ACC112 (cell line): ENCODE measurements at regions not wholly inside any gene's neighbourhood (a gene's known extent, or its start where the extent isn't known, plus 50 kb on each side); places are given as distances from the start of the nearest gene placed in this dataset.

Experiments
- H2AFZ ChIP-seq: fragments of 200-600 bp; sonication (generic); one replicate; pipeline ENCODE4 v1.6.0; 2017; ENCODE audit warnings: antibody characterized with exemption, low read length; ENCODE audit not compliant: unreplicated experiment
- H3K27ac ChIP-seq: fragments of 200-600 bp; sonication (generic); 2 replicates; pipeline ENCODE4 v1.5.1; 2014; ENCODE audit warnings: low read depth, mild to moderate bottlenecking, antibody characterized with exemption, low read length, moderate library complexity
- H3K27me3 ChIP-seq: fragments of 200-600 bp; sonication (generic); 2 replicates; pipeline ENCODE4 v1.6.1; 2014; ENCODE audit warnings: mild to moderate bottlenecking, antibody characterized with exemption, low read length, moderate library complexity, mixed read lengths; ENCODE audit not compliant: insufficient read depth
- H3K36me3 ChIP-seq: fragments of 200-600 bp; sonication (generic); 2 replicates; pipeline ENCODE4 v1.6.1; 2016; ENCODE audit warnings: mild to moderate bottlenecking, antibody characterized with exemption, low read length, moderate library complexity, mixed read lengths; ENCODE audit not compliant: insufficient read depth
- H3K4me1 ChIP-seq: fragments of 200-600 bp; sonication (generic); one replicate; pipeline ENCODE4 v1.6.1; 2016; ENCODE audit warnings: low read length, mixed read lengths; ENCODE audit not compliant: insufficient read depth, unreplicated experiment, control insufficient read depth
- H3K4me3 ChIP-seq: fragments of 200-600 bp; sonication (generic); 2 replicates; pipeline ENCODE4 v1.5.1; 2014; ENCODE audit warnings: mild to moderate bottlenecking, low read depth, low read length
- H3K79me2 ChIP-seq: fragments of 200-600 bp; sonication (generic); one replicate; pipeline ENCODE4 v1.6.0; 2016; ENCODE audit warnings: low read length; ENCODE audit not compliant: control insufficient read depth, unreplicated experiment, insufficient read depth

DNA sequence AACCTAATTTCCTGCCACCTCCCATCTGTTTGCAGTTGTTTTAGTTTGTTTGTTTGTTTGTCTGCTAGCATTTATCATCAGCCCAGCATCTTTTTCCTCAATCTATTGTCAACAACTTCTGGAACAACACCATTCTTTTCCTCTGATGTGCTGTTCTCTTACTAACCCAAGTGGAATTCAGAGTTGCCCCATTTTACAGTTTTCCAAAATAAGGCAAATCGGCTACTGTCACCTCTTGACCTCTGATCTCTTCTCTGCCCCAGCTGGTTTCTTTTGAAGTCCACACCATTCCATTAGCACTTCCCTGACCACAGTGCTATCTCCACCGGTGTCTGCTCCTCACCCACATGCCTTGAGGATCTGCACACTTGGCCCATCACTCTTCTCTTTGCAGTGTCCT lies 102.4 kb downstream of the EFNB2 start:
- H3K79me2 ChIP-seq, result no peaks in the 10 kb centered on the region
- no peaks in the 10 kb centered on the region for H3K36me3 ChIP-seq
- H2AFZ ChIP-seq, result no peak overlapping the region
- H3K4me1 ChIP-seq, result no peaks in the 10 kb centered on the region
- no peak overlapping the region for H3K27ac ChIP-seq
- H3K4me3 ChIP-seq, result no peak overlapping the region
- peaks cover 17% of the 10 kb centered on the region; the same call in 1 of the 2 replicates for H3K27me3 ChIP-seq

DNA sequence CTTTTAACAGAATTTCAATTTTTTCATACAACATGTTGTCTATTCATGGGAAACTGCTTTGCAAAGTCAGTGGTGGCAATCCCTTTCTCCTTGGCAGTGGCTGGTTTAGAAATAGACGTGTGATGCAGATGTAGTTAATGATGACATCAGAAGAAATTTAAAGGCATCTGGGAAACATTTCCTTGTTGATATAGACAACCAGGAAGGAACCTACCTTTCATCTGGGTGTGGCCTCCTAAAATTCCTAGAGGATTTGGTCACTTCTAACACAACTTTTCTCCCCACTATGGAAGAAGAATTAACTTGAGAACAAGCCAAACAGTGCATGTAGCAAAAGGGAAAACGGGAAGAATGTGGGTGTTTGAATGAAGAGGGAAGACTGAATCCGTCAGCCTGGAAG lies 102.8 kb downstream of the EFNB2 start:
- peaks cover 13% of the 10 kb centered on the region; the same call in 1 of the 2 replicates for H3K27me3 ChIP-seq
- no peaks in the 10 kb centered on the region for H3K4me1 ChIP-seq
- no peaks in the 10 kb centered on the region for H3K79me2 ChIP-seq
- no peak overlapping the region for H3K27ac ChIP-seq
- H3K36me3 ChIP-seq, result no peaks in the 10 kb centered on the region
- no peak overlapping the region for H3K4me3 ChIP-seq
- no peak overlapping the region for H2AFZ ChIP-seq

DNA sequence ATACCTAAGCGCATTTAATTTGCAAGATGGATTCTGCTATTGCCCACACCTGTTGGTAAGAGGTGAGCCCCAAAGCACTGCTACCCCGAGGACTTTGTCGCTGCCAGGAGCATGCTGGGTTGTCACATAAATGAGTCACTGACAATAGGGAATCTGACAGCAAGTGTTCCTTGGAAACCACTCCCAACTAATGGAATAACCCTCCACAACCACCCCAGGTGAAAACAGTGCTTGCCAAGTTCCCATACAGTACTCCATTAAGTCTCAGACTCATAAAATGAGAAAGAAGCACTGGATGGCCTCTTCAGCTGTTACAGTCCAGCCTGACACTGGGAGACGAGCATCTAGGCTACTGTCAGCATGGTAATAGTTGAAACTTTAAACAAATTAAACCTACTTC lies 108.6 kb downstream of the EFNB2 start:
- H2AFZ ChIP-seq, result no peak overlapping the region
- H3K4me3 ChIP-seq, result no peak overlapping the region

DNA sequence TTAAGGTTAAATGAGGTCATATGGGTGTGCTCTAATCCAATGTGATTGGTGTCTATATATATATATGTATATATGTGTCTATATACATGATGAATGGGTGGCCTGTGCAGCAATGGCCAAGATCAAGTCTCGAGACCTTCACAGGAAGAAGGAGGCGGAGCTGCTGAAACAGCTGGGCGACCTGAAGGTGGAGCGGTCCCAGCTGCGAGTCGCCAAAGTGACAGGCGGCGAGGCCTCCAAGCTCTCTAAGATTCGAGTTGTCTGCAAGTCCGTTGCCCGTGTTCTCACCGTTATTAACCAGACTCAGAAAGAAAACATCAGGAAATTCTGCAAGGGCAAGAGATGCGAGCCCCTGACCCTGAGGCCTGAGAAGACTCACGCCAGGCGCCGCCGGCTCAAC lies 109.8 kb downstream of the EFNB2 start:
- H3K79me2 ChIP-seq, result no peaks in the 10 kb centered on the region
- H2AFZ ChIP-seq, result no peak overlapping the region
- no peaks in the 10 kb centered on the region for H3K27me3 ChIP-seq
- H3K4me3 ChIP-seq, result no peak overlapping the region
- H3K4me1 ChIP-seq, result no peaks in the 10 kb centered on the region
- no peak overlapping the region for H3K27ac ChIP-seq
- no peaks in the 10 kb centered on the region for H3K36me3 ChIP-seq

More for the DNA sequence above, 108.6 kb downstream of the EFNB2 start:
- Histone ChIP-seq H3K36me3 (no peaks in the 10 kb centered on the region), H3K27ac (no peak overlapping the region), H3K79me2 (no peaks in the 10 kb centered on the region), H3K4me1 (no peaks in the 10 kb centered on the region), H3K27me3 (no peaks in the 10 kb centered on the region)

DNA sequence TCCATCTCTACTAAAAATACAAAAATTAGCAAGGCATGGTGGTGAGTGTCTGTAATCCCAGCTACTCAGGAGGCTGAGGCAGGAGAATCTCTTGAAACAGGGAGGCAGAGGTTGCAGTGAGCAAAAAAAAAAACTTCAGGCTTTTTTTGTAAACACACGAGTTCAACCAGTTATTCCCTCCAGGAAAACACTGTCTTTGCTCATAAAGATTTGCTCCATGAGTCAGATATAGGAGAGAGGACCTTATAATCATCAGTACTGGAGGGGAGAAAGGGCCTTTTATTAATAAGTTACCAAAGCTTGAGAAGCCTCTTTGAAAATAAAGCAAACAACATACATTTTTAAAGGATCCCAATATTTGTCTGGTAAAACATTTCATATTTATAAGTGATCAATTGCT lies 110.7 kb downstream of the EFNB2 start:
- H3K27me3 ChIP-seq, result no peaks in the 10 kb centered on the region
- H2AFZ ChIP-seq, result no peak overlapping the region
- H3K36me3 ChIP-seq, result no peaks in the 10 kb centered on the region
- H3K4me3 ChIP-seq, result no peak overlapping the region
- no peak overlapping the region for H3K27ac ChIP-seq
- H3K79me2 ChIP-seq, result no peaks in the 10 kb centered on the region
- H3K4me1 ChIP-seq, result no peaks in the 10 kb centered on the region

DNA sequence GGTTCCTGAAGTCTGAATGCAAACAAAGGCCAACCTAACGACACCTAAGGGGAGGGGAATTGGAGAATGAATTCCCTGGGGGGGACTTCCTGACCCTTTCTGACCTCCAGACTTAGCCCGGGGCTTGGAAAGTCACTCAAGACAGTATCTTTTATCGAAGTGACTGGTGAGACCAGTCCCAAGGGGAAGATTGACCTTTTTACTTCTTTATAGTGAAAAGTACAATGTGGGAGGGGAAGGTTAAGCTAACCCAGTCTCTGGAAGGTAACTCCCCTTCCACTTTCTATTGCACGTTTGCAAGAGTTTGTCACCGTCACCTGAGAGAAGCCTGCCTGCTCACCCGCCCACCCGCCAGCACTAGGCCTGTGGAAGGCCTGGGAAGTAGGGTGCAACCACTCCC lies 111.9 kb downstream of the EFNB2 start:
- no peak overlapping the region for H2AFZ ChIP-seq
- no peaks in the 10 kb centered on the region for H3K36me3 ChIP-seq
- no peak overlapping the region for H3K27ac ChIP-seq
- H3K4me3 ChIP-seq, result no peak overlapping the region
- no peaks in the 10 kb centered on the region for H3K27me3 ChIP-seq
- H3K4me1 ChIP-seq, result no peaks in the 10 kb centered on the region
- H3K79me2 ChIP-seq, result no peaks in the 10 kb centered on the region

DNA sequence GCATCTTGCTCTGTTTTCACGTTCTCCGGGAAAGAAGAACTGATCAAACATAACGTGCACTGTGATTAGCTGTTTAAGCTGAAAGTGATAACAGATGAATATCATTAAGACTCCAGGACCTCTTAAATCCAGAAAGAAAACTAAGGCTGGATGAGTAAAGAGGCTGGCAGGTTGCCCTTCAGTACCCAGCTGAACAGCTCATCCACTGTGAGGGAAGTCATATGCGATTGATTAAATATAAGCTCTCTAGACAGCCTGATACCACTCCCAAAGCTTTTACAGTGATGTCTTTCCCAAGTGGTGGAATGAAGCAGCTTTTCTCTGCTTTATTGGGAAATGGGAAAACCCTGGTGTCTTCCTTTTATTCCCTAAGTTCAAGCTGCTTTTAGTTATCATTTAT lies 116.9 kb downstream of the EFNB2 start:
- Histone ChIP-seq H2AFZ (no peak overlapping the region), H3K27ac (no peak overlapping the region), H3K4me3 (no peak overlapping the region), H3K36me3 (no peaks in the 10 kb centered on the region), H3K27me3 (peaks cover 4% of the 10 kb centered on the region; the same call in 1 of the 2 replicates), H3K79me2 (no peaks in the 10 kb centered on the region), H3K4me1 (no peaks in the 10 kb centered on the region)

DNA sequence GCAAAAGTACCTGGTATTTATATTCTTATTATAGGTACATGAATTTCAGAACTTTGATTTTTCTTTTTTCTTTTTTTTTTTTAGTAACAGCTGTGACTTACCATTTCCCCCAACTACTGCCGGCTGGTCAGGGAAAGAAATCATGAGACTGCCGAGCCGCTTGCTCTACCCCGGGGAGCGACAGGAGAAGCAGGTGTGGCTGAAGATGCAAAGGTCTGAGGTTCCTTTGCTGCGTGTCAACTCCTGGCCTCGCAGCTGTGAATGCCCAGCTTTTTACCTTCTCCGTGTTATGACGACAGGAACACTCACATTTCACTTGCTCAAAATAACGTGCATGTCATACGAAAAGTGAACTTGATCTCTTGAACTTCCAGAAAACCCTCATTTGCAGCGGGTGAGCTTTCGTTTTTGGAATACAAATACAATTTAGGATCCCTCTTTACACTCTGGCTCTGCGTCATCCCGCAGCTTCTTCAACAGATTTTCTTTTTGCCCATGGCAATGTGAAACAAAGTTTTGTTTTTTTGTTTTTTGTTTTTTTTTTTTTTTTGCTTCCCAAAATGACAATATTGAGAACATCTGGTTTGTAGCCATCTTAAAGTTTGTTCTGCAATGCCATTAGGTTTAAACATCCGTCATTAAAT lies 117.9 kb downstream of the EFNB2 start:
- Histone ChIP-seq H2AFZ (no peak overlapping the region), H3K4me3 (no peak overlapping the region), H3K27me3 (peaks cover 5% of the 10 kb centered on the region; the same call in 1 of the 2 replicates), H3K36me3 (no peaks in the 10 kb centered on the region), H3K27ac (no peak overlapping the region), H3K4me1 (no peaks in the 10 kb centered on the region), H3K79me2 (no peaks in the 10 kb centered on the region)

DNA sequence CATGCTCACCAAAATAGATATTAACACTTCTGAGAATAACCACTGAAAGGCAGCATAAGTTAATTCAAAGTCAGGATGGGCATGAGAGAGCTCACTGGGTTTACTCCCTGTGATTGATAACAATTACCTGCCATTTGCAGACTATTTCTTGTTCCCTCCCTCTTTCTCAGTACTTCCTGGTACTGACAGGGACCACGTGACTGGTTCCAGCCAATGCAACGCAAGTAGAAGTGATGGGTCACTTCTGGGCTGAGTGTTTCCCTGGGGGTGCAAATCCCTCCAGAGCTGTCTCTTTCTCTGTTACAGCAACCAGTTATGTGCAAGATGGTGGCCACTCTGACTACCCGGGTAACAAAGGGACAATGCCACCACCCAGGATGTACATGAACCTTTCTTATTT lies 118.8 kb downstream of the EFNB2 start:
- Histone ChIP-seq H3K27ac (no peak overlapping the region), H3K4me1 (no peaks in the 10 kb centered on the region), H3K36me3 (no peaks in the 10 kb centered on the region), H3K4me3 (no peak overlapping the region), H2AFZ (no peak overlapping the region), H3K79me2 (no peaks in the 10 kb centered on the region), H3K27me3 (peaks cover 10% of the 10 kb centered on the region; the same call in 1 of the 2 replicates)

DNA sequence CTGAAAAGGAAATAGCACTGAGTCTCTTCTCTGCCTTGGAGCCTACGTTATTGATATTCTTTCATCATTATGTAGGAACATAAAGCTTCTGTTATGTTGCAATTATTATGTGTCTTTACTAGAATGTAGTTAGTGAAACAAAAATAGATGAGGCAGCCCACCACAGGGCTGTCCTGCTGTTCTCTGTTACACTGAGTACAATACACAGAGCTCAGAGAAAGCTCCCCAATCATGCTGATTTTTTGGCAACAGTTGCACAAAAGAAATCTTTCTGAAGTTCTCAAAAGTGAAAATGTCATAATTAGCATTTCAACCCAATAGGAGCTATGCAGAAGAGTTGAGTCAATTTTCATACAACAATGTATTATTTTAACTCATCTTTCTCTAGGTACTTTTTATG lies 119.5 kb downstream of the EFNB2 start:
- Histone ChIP-seq H3K79me2 (no peaks in the 10 kb centered on the region), H3K4me1 (no peaks in the 10 kb centered on the region), H3K4me3 (no peak overlapping the region), H3K36me3 (no peaks in the 10 kb centered on the region), H3K27ac (no peak overlapping the region), H3K27me3 (peaks cover 10% of the 10 kb centered on the region; the same call in 1 of the 2 replicates), H2AFZ (no peak overlapping the region)

DNA sequence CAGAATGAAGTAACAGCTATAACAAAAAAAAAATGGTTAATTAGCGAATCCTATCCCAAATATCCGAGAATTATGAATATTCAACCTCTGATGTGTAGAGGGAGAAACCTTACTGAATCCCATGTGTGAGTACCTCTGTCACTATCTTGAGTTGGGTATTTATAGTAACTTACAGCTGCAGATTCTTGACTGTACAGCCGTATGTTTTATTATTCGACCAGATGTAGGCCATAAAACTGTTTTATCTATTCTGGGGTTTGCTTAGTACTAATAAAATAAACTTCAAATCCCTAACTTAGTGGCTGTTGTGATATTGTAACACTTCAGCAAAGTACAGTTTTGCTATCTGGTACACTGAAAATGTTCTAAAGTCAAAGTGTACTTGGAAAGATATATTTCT lies 120.0 kb downstream of the EFNB2 start:
- H3K27ac ChIP-seq, result no peak overlapping the region
- peaks cover 10% of the 10 kb centered on the region; the same call in 1 of the 2 replicates for H3K27me3 ChIP-seq
- H3K79me2 ChIP-seq, result no peaks in the 10 kb centered on the region
- no peaks in the 10 kb centered on the region for H3K4me1 ChIP-seq
- no peak overlapping the region for H2AFZ ChIP-seq
- H3K36me3 ChIP-seq, result no peaks in the 10 kb centered on the region
- H3K4me3 ChIP-seq, result no peak overlapping the region
